HepG2 (cell line): ENCODE measurements at regions not wholly inside any gene's neighbourhood (a gene's known extent, or its start where the extent isn't known, plus 50 kb on each side); places are given as distances from the start of the nearest gene placed in this dataset.
A peak's percentile ranks its signal among the peaks of the same experiment; 100 is the strongest.

Experiments used
- DPF2 ChIP-seq: sonication (generic); formaldehyde crosslinking; IDR thresholded peaks from 2 replicates; pipeline ENCODE4 v1.4.0; 2020; ENCODE audit warnings: mild to moderate bottlenecking, low read depth, missing genetic modification reagents, borderline replicate concordance
- GFI1 ChIP-seq: sonication (generic); formaldehyde crosslinking; IDR thresholded peaks from 2 replicates; pipeline ENCODE4 v1.5.0; 2020; ENCODE audit warnings: missing genetic modification reagents, mild to moderate bottlenecking, borderline replicate concordance
- ISX ChIP-seq: sonication (generic); formaldehyde crosslinking; conservative IDR thresholded peaks from 2 replicates; pipeline ENCODE4 v1.5.0; 2020; ENCODE audit warnings: missing genetic modification reagents
- JUND ChIP-seq: sonication (generic); formaldehyde crosslinking; IDR thresholded peaks from 2 replicates; pipeline ENCODE4 v1.8.0; 2022; ENCODE audit warnings: mild to moderate bottlenecking, missing genetic modification reagents
- KLF6 ChIP-seq: IDR thresholded peaks from 2 replicates; pipeline ENCODE4 v1.8.0; 2016; ENCODE audit warnings: missing biosample characterization, missing genetic modification reagents
- MED1 ChIP-seq: sonication (generic); formaldehyde crosslinking; IDR thresholded peaks from 2 replicates; pipeline ENCODE4 v1.4.0; 2020; ENCODE audit warnings: missing genetic modification reagents
- NKX3-1 ChIP-seq: sonication (generic); formaldehyde crosslinking; IDR thresholded peaks from 2 replicates; pipeline ENCODE4 v1.5.0; 2020; ENCODE audit warnings: missing genetic modification reagents
- PRPF4 ChIP-seq: fragments of 200-400 bp; formaldehyde crosslinking; IDR thresholded peaks from 2 replicates; pipeline ENCODE4 v1.6.1; 2016; ENCODE audit warnings: low read length, low read depth; ENCODE audit not compliant: poor library complexity, severe bottlenecking
- ZNF138 ChIP-seq: sonication (generic); formaldehyde crosslinking; IDR thresholded peaks from 2 replicates; pipeline ENCODE4 v1.5.0; 2020; ENCODE audit warnings: mild to moderate bottlenecking, low read depth, missing genetic modification reagents
- ZNF572 ChIP-seq: sonication (generic); formaldehyde crosslinking; IDR thresholded peaks from 2 replicates; pipeline ENCODE4 v1.5.1; 2020; ENCODE audit warnings: mild to moderate bottlenecking, missing genetic modification reagents
- ZNF615 ChIP-seq: sonication (generic); formaldehyde crosslinking; IDR thresholded peaks from 2 replicates; pipeline ENCODE4 v1.5.0; 2020; ENCODE audit warnings: mild to moderate bottlenecking, missing genetic modification reagents, borderline replicate concordance
- TF ChIP-seq, protein P1 (sequence below): sonication (generic); formaldehyde crosslinking; IDR thresholded peaks from 2 replicates; pipeline ENCODE4 v1.9.0; 2021; ENCODE audit warnings: mild to moderate bottlenecking, missing genetic modification reagents
- TF ChIP-seq, protein P2 (sequence below): sonication (generic); formaldehyde crosslinking; IDR thresholded peaks from 2 replicates; pipeline ENCODE4 v1.5.1; 2020; ENCODE audit warnings: mild to moderate bottlenecking, missing genetic modification reagents, borderline replicate concordance
- TF ChIP-seq, protein P3 (sequence below): sonication (generic); formaldehyde crosslinking; IDR thresholded peaks from 2 replicates; pipeline ENCODE4 v1.5.1; 2020; ENCODE audit warnings: missing genetic modification reagents, mild to moderate bottlenecking, borderline replicate concordance
- TF ChIP-seq, protein P4 (sequence below): sonication (generic); formaldehyde crosslinking; IDR thresholded peaks from 2 replicates; pipeline ENCODE4 v1.4.0; 2020; ENCODE audit warnings: mild to moderate bottlenecking, missing genetic modification reagents

DNA sequence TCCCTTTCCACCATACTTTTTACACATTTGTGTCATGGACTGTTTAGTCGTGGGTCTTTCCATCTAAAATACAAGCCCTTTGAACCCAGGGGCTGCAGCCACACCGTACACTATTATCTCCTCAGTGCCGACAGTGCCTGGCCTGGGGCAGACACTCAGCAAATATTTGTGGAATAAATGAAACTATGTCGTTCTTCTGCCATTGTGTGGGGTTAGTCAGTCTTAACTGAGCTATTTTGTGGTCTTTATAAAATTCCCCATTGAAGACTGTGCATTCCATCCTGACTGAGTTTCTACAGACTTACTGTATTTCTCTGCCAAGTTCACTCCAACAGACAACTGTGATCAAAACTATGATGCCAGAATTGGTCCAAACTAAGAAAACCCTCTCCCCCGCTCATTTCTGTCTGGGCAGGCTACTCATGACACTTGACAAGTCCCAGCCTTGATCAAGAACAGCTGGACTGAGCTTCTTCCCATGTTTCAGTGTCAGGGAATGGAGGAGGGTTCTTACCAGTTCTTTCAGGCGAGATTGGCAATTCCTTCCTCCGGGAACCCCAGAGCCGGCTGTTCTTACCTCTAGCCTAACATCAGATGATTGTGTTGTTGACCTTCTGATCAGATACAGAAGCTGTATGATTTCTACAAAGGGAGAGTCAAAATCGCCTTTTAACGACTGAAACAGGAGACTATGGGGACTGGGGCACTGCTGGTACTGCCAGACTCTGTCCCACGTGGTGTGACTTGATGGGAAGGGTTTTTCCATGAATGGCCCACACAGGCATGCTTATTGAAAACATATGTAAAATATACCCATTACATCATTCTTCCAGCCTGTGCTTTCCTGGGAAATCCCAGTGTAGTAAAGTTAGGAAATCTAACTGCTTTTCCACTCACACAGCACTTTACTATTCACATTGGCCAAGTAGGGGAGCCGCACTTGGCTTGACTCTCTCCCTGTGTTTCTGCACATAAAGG lies 77.4 kb upstream of the NPAS2 start (continued):
- TF ChIP-seq, protein P1, sequence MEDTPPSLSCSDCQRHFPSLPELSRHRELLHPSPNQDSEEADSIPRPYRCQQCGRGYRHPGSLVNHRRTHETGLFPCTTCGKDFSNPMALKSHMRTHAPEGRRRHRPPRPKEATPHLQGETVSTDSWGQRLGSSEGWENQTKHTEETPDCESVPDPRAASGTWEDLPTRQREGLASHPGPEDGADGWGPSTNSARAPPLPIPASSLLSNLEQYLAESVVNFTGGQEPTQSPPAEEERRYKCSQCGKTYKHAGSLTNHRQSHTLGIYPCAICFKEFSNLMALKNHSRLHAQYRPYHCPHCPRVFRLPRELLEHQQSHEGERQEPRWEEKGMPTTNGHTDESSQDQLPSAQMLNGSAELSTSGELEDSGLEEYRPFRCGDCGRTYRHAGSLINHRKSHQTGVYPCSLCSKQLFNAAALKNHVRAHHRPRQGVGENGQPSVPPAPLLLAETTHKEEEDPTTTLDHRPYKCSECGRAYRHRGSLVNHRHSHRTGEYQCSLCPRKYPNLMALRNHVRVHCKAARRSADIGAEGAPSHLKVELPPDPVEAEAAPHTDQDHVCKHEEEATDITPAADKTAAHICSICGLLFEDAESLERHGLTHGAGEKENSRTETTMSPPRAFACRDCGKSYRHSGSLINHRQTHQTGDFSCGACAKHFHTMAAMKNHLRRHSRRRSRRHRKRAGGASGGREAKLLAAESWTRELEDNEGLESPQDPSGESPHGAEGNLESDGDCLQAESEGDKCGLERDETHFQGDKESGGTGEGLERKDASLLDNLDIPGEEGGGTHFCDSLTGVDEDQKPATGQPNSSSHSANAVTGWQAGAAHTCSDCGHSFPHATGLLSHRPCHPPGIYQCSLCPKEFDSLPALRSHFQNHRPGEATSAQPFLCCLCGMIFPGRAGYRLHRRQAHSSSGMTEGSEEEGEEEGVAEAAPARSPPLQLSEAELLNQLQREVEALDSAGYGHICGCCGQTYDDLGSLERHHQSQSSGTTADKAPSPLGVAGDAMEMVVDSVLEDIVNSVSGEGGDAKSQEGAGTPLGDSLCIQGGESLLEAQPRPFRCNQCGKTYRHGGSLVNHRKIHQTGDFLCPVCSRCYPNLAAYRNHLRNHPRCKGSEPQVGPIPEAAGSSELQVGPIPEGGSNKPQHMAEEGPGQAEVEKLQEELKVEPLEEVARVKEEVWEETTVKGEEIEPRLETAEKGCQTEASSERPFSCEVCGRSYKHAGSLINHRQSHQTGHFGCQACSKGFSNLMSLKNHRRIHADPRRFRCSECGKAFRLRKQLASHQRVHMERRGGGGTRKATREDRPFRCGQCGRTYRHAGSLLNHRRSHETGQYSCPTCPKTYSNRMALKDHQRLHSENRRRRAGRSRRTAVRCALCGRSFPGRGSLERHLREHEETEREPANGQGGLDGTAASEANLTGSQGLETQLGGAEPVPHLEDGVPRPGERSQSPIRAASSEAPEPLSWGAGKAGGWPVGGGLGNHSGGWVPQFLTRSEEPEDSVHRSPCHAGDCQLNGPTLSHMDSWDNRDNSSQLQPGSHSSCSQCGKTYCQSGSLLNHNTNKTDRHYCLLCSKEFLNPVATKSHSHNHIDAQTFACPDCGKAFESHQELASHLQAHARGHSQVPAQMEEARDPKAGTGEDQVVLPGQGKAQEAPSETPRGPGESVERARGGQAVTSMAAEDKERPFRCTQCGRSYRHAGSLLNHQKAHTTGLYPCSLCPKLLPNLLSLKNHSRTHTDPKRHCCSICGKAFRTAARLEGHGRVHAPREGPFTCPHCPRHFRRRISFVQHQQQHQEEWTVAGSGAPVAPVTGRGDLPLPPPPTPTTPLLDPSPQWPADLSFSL (CRISPR knock-in tag), result no peak; the same call in 1 of the 2 replicates
- TF ChIP-seq, protein P2, sequence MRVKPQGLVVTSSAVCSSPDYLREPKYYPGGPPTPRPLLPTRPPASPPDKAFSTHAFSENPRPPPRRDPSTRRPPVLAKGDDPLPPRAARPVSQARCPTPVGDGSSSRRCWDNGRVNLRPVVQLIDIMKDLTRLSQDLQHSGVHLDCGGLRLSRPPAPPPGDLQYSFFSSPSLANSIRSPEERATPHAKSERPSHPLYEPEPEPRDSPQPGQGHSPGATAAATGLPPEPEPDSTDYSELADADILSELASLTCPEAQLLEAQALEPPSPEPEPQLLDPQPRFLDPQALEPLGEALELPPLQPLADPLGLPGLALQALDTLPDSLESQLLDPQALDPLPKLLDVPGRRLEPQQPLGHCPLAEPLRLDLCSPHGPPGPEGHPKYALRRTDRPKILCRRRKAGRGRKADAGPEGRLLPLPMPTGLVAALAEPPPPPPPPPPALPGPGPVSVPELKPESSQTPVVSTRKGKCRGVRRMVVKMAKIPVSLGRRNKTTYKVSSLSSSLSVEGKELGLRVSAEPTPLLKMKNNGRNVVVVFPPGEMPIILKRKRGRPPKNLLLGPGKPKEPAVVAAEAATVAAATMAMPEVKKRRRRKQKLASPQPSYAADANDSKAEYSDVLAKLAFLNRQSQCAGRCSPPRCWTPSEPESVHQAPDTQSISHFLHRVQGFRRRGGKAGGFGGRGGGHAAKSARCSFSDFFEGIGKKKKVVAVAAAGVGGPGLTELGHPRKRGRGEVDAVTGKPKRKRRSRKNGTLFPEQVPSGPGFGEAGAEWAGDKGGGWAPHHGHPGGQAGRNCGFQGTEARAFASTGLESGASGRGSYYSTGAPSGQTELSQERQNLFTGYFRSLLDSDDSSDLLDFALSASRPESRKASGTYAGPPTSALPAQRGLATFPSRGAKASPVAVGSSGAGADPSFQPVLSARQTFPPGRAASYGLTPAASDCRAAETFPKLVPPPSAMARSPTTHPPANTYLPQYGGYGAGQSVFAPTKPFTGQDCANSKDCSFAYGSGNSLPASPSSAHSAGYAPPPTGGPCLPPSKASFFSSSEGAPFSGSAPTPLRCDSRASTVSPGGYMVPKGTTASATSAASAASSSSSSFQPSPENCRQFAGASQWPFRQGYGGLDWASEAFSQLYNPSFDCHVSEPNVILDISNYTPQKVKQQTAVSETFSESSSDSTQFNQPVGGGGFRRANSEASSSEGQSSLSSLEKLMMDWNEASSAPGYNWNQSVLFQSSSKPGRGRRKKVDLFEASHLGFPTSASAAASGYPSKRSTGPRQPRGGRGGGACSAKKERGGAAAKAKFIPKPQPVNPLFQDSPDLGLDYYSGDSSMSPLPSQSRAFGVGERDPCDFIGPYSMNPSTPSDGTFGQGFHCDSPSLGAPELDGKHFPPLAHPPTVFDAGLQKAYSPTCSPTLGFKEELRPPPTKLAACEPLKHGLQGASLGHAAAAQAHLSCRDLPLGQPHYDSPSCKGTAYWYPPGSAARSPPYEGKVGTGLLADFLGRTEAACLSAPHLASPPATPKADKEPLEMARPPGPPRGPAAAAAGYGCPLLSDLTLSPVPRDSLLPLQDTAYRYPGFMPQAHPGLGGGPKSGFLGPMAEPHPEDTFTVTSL, result 0 out of 2 replicates have a peak, but pooled peaks have one; percentile 16
- TF ChIP-seq NKX3-1 (CRISPR knock-in tag) (no peak), DPF2 (no peak), ISX (no peak), KLF6 (CRISPR knock-in tag) (no peak), ZNF615 (CRISPR knock-in tag) (no peak), JUND (CRISPR knock-in tag) (no peak), ZNF572 (CRISPR knock-in tag) (no peak), MED1 (CRISPR knock-in tag) (peak; percentile 68), GFI1 (CRISPR knock-in tag) (no peak), ZNF138 (CRISPR knock-in tag) (no peak), PRPF4 (no peak)
- TF ChIP-seq, protein P3, sequence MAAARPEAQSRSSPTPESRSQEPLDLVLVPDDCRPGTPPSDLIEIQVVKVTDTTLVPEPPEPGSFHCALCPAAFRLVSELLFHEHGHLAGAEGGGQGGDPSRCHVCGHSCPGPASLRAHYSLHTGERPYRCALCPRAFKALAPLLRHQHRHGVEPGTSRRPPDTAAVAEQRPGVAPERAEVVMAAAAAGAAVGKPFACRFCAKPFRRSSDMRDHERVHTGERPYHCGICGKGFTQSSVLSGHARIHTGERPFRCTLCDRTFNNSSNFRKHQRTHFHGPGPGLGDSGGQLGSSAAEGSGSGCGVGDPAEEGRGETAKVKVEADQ (CRISPR knock-in tag), result no peak
- TF ChIP-seq, protein P4, sequence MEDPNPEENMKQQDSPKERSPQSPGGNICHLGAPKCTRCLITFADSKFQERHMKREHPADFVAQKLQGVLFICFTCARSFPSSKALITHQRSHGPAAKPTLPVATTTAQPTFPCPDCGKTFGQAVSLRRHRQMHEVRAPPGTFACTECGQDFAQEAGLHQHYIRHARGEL, result no peak
